Cardiac fibroblast (primary cell): ENCODE measurements at regions not wholly inside any gene's neighbourhood (a gene's known extent, or its start where the extent isn't known, plus 50 kb on each side); places are given as distances from the start of the nearest gene placed in this dataset.
"Not testable (repeated sequence)": the region's sequence is repeated elsewhere in the genome, so short reads cannot be mapped to it uniquely, and the experiment has no call there.

Experiments
- DNase-seq, 2 donors: peaks; one replicate each; pipeline versions ENCODE4 v3.0.0 to v3.0.0-alpha.2; 2010; ENCODE audit warnings: low read depth in 2 of 2
- H3K4me3 ChIP-seq, 2 donors: replicated peaks in 1 of 2; 1 replicate in 1 of 2; 2 replicates in 1 of 2; pipeline ENCODE4 v1.5.1; 2011; ENCODE audit warnings: low read depth in 2 of 2, low read length in 2 of 2, mild to moderate bottlenecking in 2 of 2, moderate library complexity in 1 of 2
- TF ChIP-seq, protein P1 (sequence below): IDR thresholded peaks from one replicate; pipeline ENCODE4 v1.5.1; 2011; ENCODE audit warnings: low read depth, mild to moderate bottlenecking, low read length, inconsistent platforms

DNA sequence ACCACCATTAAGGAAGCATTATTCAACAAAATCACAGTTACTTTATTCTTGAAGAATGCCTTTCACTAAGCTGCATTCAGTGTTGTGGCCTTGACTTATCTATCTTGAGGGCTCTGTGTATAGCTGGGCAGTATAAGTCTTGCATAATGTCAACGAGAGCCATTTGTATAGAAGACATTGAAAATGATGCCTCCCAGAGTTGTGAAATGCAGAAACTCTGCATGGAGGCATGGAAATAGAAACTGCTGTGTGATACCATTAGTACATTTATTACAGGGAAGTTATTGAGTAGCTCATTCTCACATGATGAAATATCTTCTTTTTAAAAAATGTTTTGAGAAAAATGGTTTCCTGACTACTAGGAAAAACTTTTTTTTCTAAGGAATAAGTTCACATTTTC, 111.4 kb upstream of the SNX7 start:
- no peak for DNase-seq
- TF ChIP-seq, protein P1, sequence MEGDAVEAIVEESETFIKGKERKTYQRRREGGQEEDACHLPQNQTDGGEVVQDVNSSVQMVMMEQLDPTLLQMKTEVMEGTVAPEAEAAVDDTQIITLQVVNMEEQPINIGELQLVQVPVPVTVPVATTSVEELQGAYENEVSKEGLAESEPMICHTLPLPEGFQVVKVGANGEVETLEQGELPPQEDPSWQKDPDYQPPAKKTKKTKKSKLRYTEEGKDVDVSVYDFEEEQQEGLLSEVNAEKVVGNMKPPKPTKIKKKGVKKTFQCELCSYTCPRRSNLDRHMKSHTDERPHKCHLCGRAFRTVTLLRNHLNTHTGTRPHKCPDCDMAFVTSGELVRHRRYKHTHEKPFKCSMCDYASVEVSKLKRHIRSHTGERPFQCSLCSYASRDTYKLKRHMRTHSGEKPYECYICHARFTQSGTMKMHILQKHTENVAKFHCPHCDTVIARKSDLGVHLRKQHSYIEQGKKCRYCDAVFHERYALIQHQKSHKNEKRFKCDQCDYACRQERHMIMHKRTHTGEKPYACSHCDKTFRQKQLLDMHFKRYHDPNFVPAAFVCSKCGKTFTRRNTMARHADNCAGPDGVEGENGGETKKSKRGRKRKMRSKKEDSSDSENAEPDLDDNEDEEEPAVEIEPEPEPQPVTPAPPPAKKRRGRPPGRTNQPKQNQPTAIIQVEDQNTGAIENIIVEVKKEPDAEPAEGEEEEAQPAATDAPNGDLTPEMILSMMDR, result no peak
- no peak overlapping the region for H3K4me3 ChIP-seq

DNA sequence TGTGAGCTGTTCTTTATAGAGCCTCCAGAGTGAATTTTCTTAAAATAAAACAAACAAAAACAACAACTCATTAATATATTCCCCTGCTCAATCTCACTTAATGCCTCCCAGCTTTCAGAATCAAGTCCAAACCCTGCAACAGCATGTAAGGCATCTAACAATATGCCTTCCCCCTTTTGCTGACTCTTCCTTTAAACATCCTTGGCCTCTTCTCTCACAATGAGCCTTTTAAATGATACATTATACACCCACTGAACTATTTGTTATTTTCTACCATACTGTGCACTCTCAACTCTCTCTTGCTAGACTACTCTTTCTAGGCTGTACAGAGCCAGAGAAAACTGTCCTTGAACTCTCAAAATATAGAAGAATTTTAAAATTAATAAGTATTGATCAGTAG, 115.2 kb upstream of the SNX7 start:
- H3K4me3 ChIP-seq, result no peak overlapping the region
- TF ChIP-seq, protein P1, result no peak
- DNase-seq, result no peak

DNA sequence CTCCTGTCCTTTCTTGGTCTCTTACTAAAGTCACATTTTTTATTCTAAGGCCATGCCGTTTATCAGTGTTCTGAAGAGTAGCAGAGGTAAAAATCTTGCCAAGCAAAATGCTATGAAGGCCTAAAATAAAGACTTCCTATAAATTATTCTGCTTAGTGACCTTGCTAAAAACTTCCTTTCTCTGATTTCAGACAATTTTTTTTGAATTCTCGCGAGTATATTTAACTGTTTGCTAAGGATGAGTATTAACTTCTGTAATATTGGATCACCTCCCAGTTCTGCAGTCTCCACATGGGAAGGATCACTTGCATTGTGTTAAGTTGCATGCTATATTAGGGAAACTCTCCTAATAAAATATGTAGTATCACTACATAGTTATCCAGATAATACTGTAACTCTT, 123.4 kb upstream of the SNX7 start:
- no peak overlapping the region for H3K4me3 ChIP-seq
- TF ChIP-seq, protein P1, result no peak
- no peak for DNase-seq

DNA sequence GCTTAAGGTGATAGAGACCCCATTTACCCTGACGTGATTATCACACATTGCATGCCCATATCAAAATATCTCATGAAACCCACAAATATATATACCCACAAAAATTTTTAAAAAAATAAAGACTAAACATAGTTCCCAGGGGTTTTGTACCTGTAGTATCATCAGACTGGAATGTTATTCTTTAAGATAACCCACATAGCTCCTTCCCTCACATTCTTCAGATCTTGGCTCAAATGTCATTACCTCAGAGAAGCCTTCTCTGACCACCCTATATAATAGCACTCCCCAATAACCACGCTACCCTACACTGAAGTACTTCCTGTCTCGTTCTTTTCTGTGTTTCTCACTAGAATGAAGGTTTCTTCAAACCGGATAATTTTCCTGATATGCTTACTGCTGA, 138.3 kb upstream of the SNX7 start:
- peak in 1 of 2 donors; percentile 9 for DNase-seq
- H3K4me3 ChIP-seq, result no peak overlapping the region
- TF ChIP-seq, protein P1, result no peak

DNA sequence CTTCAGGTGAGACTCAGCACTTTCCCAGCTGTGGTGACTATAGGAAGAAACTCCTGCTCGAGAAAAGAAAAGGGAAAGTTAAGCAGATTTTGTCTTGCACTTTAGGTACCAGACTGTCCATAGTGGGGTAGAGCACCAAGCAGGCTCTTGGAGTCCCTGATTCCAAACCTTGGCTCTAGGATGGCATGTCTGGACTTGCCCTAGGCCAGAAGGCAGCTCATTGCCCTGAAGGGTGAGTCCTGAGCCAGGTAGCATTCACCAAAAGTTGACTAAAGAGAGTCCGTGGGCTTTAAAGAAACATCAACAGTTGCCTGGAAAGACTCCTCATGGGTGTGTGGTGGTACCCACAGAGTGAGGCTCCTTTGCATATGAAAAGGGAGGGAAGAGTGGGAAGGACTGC, 145.2 kb upstream of the SNX7 start:
- DNase-seq, result no peak
- no peak overlapping the region for H3K4me3 ChIP-seq
- TF ChIP-seq, protein P1, result no peak

DNA sequence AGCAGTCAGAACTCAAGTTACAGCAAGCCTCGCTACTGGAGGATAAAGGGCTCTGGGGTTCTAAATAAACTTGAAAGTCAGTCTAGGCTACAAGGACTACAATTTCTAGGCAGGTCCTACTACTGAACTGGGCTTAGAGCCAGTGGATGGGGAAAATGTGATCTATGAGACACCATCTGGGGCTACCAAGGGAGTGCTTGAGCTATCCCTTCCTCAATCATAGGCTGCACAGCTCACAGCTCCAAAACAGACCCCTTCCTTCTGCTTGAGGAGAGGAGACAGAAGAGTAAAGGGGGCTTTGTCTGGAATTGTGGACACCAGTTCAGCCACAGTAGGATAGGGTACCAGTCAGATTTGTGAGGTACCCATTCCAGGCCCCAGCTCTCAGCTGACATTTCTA, 145.8 kb upstream of the SNX7 start:
- H3K4me3 ChIP-seq, result no peak overlapping the region
- TF ChIP-seq, protein P1, result no peak
- DNase-seq, result no peak

DNA sequence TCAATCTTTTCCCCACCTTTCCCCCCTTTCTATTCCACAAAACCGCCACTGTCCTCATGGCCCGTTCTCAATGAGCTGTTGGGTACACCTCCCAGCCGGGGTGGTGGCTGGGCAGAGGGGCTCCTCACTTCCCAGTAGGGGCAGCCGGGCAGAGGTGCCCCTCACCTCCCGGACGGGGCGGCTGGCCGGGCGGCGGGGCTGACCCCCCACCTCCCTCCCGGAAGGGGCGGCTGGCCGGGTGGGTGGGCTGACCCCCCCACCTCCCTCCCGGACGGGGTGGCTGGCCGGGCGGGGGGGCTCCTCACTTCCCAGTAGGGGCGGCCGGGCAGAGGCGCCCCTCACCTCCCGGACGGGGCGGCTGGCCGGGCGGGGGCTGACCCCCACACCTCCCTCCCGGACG, 149.3 kb upstream of the SNX7 start:
- DNase-seq, H3K4me3 ChIP-seq: not testable (repeated sequence)
